Loucy (cell line): ENCODE measurements at regions not wholly inside any gene's neighbourhood (a gene's known extent, or its start where the extent isn't known, plus 50 kb on each side); places are given as distances from the start of the nearest gene placed in this dataset.

Experiments used
- CTCF ChIP-seq: fragments of 200-600 bp; sonication (generic); conservative IDR thresholded peaks from 2 replicates; pipeline ENCODE4 v1.5.1; 2014; ENCODE audit warnings: mild to moderate bottlenecking, antibody characterized with exemption, low read length
- EZH2phosphoT487 ChIP-seq: fragments of 200-600 bp; IDR thresholded peaks from 2 replicates; pipeline ENCODE4 v1.6.1; 2018; ENCODE audit warnings: antibody characterized with exemption, mild to moderate bottlenecking, moderate library complexity, borderline replicate concordance

- TF ChIP-seq CTCF (no peak), EZH2phosphoT487 (no peak)
Measured at GRCh38 chrX:40247382-40247781, 149.6 kb upstream of the BCOR start.
